HG02588 (cell line): ENCODE measurements at regions not wholly inside any gene's neighbourhood (a gene's known extent, or its start where the extent isn't known, plus 50 kb on each side); places are given as distances from the start of the nearest gene placed in this dataset.
"Not testable (repeated sequence)": the region's sequence is repeated elsewhere in the genome, so short reads cannot be mapped to it uniquely, and the experiment has no call there.

ENCODE experiments used
- ATAC-seq: cut with Tn5 transposase; IDR thresholded peaks from one replicate; pipeline ENCODE4 v1.9.1; 2021; ENCODE audit warnings: mild to moderate bottlenecking, moderate library complexity; ENCODE audit not compliant: unreplicated experiment

GRCh38 chr15:59835776-59836175 is 146.7 kb upstream of the BNIP2 start:
- ATAC-seq: no peak

DNA sequence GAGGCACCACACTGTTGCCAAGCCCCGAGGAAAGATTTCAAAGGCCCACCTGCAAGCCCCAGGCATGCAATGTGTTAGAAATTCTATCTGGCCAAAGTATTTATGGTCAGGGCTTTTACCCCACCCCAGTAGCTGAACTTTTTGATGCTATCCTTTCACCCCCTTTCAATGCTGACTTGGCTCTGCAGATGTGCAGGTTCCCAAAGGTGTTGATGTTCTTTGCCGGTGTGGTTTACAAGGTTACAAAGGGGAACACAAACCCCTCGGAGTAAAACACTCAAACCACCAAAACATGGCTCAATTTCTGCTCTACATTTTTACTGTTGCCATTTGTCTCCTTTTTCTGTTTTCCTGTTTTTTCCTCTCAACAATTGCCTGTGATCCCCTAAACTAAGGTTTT is 145.4 kb upstream of the BNIP2 start:
- no peak for ATAC-seq

DNA sequence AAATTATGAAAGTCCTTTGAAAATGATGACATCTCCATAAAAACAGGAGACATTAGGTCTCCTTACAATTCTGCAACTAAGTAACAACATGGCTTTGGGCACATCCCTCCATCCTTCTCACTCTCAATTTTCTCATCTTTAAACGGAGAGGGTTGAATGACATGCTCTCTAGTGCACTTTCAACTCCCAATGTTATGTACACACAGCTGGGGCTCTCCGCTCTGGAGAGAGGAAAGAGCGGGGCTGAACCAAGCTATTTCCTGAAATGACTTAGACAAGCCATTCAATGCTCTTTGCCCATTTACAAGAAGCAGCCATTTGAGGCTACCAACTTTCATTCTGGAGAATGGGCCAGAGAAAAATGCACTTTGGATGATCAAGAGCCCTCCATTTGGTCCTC is 144.2 kb upstream of the BNIP2 start:
- ATAC-seq: no peak

- ATAC-seq: no peak
These were observed 141.8 kb upstream of the BNIP2 start for GRCh38 chr15:59830873-59831272.

GRCh38 chr15:59830098-59830497 is 141.0 kb upstream of the BNIP2 start:
- no peak for ATAC-seq

- ATAC-seq: no peak
These were observed 139.7 kb upstream of the BNIP2 start for GRCh38 chr15:59828861-59829260.

GRCh38 chr15:59828263-59828662 is 139.1 kb upstream of the BNIP2 start:
- no peak for ATAC-seq

DNA sequence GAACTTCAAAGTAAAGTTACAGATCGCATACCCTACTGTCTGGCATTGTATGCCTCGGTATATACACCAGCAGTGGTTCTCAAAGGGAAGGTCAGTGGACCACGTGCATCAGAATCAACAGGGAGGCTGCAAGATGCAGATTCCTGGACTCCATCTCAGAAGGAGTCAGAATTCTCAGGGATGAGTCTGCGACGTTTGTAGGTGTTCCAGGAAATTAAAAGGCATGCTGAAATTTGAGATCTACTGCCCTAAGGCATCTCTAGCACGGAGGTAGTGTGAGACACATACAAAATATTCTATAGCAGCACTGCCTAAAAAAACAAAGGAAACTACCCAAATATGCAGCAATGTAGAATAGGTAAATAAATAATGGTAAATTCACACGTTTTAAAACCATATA is 136.8 kb upstream of the BNIP2 start:
- ATAC-seq: no peak

- ATAC-seq: no peak
These were observed 132.2 kb upstream of the BNIP2 start for GRCh38 chr15:59821286-59821685.

DNA sequence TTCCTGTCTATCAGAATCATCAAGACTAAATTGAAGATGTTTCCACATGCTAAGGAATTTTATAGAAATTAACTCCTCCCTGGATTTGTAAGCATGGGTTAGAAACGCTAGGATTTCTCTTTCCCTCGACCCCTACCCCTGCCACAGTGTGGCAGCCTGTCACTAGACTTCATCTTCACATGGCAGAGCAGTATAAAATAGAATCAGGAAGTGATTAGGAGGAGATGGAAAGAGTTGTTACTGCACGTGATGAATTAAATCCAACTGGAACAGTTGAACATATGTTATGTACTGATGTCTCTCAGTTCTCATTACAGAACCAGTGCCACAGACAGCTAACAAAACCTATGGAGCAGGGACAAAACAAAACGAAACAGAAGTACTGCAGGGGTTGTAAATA is 130.0 kb upstream of the BNIP2 start:
- no peak for ATAC-seq

GRCh38 chr15:59818336-59818735 is 129.2 kb upstream of the BNIP2 start:
- ATAC-seq: no peak

DNA sequence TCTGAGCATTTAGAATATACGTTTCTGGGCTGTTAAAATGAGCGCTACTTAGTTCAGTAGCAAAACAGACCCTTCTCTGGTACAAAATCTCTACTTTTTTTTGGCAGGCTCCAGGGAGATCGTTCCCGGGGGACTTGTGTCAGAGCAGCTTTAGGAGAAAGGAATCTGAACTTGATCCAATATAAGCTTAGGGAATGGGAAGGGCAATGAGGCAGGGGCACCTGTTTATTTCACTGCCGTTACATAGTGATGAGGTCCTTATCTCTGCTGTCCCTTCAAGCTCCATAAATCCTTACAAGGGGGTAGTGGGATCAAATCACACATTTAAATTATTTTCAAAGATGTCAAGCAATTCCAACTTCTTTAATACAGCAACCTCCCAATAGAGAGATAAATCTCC is 128.7 kb upstream of the BNIP2 start:
- ATAC-seq: no peak

DNA sequence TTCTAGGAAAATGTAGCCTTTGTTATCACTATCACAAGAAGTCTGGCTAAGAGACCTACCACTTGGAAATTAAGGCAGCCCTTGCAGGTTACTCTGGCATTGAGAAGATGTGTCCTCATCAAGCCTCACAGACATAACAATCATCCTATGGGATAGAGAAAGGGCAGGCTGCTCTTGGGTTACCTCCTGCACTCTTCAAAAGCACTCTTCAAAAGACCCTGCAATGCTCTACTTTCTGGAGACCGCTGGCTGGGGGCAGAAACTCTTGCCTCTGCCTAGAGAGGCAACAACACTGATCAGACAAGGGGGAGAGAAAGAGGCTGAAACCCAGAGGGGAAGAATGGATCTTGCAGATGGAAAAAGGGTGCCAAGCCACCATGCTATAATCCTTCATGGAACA is 127.9 kb upstream of the BNIP2 start:
- no peak for ATAC-seq

GRCh38 chr15:59814409-59814808 is 125.3 kb upstream of the BNIP2 start:
- ATAC-seq: no peak

GRCh38 chr15:59812889-59813288 is 123.8 kb upstream of the BNIP2 start:
- no peak for ATAC-seq

GRCh38 chr15:59812250-59812870 is 123.2 kb upstream of the BNIP2 start:
- no peak for ATAC-seq

DNA sequence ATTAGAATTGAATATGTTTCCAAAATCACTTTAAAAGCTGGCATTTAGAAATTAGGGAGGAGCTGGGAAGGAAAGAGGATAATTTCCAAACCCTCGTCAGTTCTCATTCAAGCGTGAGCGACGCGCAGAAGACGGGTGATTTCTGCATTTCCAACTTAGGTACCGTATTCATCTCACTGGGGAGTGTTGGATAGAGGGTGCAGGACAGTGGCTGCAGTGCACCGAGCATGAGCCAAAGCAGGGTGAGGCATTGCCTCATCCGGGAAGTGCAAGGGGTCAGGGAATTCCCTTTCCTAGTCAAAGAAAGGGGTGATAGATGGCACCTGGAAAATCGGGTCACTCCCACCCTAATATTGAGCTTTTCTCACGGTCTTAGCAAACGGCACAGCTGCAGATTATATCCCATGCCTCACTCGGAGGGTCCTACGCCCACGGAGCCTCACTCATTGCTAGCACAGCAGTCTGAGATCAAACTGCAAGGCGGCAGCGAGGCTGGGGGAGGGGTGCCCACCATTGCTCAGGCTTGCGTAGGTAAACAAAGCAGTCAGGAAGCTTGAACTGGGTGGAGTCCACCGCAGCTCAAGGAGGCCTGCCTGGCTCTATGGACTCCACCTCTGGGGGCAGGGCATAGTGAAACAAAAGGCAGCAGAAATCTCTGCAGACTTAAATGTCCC is 114.3 kb upstream of the BNIP2 start:
- not testable (repeated sequence) for ATAC-seq

DNA sequence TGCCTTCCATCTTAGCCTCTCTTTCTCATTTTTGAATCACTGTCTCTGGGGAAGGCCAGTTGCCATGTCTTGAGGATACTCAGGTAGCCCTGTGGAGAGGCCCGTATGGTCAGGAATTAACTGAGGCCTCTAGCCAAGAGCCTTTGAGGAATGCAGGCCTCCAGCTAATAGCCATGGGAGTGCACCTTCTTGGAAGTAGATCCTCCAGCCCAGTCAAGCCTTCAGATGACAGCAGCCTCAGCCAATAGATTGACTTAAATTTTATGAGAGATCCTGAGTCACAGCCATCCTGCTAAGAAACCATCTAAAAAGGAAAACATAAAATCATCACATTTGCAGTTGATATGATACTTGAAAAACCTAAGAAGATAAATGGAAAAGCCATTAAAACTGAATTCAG is 112.5 kb upstream of the BNIP2 start:
- ATAC-seq: no peak

GRCh38 chr15:59798605-59798917 is 109.4 kb upstream of the BNIP2 start:
- no peak for ATAC-seq

DNA sequence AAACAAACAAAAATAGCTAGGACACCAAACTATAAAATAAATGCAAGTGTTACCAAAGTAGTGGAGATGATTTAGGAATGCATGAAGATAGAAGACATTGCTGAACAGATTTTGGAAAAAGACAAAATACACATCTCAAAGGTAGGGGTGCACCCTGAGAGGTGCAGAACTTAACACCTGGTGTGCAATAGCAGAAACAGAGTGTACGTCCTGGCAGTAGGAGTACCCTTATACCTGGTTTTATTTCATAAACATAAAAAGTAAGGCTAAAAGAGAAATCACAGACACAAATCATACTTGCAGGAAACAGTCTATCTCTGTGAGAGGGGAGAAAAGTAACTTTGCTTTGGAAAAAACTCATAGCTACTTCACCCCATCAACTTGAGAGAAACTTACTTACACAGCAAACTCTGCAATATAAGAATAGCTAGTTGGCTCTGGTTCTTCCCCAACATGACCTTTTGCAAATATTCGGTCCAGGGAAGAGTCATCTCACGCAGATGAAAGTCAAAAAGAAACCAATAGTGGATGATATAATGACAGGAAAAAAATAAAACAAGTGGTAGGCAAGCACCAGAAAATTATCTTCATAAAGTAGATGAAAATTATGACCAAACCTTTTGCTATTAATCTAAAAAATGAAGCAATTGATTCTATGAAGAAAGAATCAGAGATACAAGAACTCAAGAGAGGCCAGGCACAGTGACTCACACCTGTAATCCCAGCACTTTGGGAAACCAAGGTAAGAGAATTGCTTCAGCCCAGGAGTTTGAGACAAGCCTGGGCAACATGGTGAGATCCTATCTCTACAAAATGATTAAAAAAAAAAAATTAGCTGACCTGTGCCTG is 108.9 kb upstream of the BNIP2 start:
- no peak for ATAC-seq

DNA sequence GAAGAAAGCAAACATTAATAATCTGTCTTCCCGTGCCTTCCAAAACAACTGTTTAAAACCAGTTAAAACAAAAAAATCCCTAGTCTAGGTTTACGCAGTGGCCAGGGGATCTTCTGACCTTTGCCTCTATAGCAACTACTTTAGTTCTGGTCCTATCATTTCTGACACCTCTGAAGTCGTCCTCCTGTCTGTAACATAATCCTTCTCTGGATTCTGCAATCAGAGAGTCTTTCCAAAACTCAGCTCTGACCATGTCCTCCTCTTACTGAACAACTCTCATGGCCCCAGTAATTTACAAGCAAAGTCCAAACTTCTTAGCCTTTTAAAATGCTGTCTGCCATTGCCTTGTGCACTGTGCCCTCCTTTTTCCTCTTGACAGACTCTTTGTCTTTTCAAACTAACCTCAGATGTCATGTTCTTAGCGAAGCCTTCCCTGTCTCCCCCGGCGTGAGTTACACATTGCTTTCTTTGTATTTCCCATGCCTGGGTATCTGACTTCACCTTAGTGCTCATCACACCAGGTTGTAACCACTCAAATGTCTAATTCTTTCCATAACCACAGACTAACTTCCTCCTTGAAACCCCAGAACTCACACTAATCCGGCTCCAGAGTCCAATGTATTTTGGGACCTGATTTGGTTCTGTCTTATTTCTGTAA is 105.2 kb upstream of the BNIP2 start:
- ATAC-seq: no peak

- no peak for ATAC-seq
These were observed 103.2 kb upstream of the BNIP2 start for GRCh38 chr15:59792359-59792758.
